ENCODE measurements at regions not wholly inside any gene's neighbourhood (a gene's known extent, or its start where the extent isn't known, plus 50 kb on each side); places are given as distances from the start of the nearest gene placed in this dataset.
A peak's percentile ranks its signal among the peaks of the same experiment; 100 is the strongest.

DNA sequence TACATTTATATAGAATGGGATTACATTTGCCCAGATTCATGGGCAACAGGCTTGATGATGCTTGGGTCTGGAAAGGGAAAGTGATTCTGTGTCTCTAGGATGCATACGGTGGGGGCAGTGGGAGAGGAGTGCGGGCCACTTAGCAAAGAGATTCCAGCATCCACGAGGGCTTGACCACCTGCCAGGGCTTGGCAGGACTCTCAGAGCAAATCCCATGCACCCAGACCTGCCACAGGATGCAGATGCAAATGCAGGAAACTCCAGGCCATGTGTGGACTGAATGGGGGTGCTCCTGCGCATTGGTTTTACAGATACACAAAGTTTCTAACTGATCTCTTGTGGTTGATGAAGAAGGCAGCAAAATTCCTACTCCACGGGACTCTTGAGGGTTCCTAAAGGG lies 334.7 kb downstream of the CYRIA start:
- Mint-ChIP-seq H3K27me3 (no peaks in the 10 kb centered on the region), H3K4me3 (peak overlapping the region; percentile 7), H3K36me3 (peaks cover 4% of the 10 kb centered on the region), H3K9me3 (no peaks in the 10 kb centered on the region), H3K27ac (peak overlapping the region; percentile 54), H3K4me1 (ENCODE audit: unreplicated experiment) (peaks cover 69% of the 10 kb centered on the region)
- DNase-seq (ENCODE audit: extremely low spot score, unreplicated experiment): no peak
- TF ChIP-seq, protein P1, sequence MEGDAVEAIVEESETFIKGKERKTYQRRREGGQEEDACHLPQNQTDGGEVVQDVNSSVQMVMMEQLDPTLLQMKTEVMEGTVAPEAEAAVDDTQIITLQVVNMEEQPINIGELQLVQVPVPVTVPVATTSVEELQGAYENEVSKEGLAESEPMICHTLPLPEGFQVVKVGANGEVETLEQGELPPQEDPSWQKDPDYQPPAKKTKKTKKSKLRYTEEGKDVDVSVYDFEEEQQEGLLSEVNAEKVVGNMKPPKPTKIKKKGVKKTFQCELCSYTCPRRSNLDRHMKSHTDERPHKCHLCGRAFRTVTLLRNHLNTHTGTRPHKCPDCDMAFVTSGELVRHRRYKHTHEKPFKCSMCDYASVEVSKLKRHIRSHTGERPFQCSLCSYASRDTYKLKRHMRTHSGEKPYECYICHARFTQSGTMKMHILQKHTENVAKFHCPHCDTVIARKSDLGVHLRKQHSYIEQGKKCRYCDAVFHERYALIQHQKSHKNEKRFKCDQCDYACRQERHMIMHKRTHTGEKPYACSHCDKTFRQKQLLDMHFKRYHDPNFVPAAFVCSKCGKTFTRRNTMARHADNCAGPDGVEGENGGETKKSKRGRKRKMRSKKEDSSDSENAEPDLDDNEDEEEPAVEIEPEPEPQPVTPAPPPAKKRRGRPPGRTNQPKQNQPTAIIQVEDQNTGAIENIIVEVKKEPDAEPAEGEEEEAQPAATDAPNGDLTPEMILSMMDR (conservative IDR thresholded peaks at IDR 0.05): no peak

DNA sequence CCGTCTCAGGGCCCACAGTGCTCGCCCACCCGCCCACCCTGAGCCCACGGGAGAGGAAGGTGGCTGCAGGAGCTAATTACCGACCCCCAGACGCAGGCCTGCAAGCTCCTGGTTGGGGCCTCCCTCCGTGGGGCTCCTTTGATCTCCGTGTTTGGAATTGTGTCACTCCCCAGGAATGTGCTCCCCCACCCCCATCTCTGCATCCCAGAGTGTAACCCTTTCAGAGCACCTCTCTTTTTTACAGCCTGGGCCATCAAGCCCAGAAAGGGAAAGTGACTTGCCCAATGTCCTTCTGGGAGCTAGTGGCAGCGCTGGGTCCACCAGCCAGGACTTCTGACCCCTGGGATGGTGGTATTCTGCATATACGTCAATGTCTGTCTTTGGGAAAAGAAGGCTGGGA lies 335.1 kb downstream of the CYRIA start:
- Mint-ChIP-seq H3K4me1 (ENCODE audit: unreplicated experiment) (peaks cover 69% of the 10 kb centered on the region), H3K36me3 (peaks cover 4% of the 10 kb centered on the region), H3K9me3 (no peaks in the 10 kb centered on the region), H3K4me3 (peak overlapping the region; percentile 7), H3K27me3 (no peaks in the 10 kb centered on the region), H3K27ac (peak overlapping the region; percentile 54)
- no peak for DNase-seq (ENCODE audit: extremely low spot score, unreplicated experiment)
- TF ChIP-seq, protein P1 (conservative IDR thresholded peaks at IDR 0.05): no peak

DNA sequence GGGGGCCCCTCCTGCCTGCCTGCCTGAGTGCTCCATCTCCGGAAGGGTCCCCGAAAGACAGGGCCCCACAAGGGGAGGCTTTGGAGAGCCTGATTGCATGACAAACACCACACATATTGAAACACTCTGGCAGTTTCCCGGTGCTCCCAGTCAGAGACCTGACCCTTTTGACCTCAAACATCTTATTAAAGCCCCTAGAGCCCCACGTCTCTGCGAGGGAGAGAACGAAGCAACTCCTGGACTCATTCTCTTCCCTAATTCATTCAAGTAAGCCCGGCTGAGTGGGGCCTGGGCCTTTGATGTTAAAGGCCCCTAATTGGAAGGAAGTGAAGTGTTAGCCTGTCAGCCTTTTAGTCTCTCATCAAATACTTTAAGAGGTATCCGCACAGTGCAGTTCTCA lies 335.6 kb downstream of the CYRIA start:
- H3K4me3 Mint-ChIP-seq: peak overlapping the region; percentile 58
- peak overlapping the region; percentile 44 for H3K27ac Mint-ChIP-seq
- peaks cover 69% of the 10 kb centered on the region for H3K4me1 Mint-ChIP-seq (ENCODE audit: unreplicated experiment)
- no peak for DNase-seq (ENCODE audit: extremely low spot score, unreplicated experiment)
- H3K27me3 Mint-ChIP-seq: peaks cover 3% of the 10 kb centered on the region
- TF ChIP-seq, protein P1 (conservative IDR thresholded peaks at IDR 0.05): no peak
- no peaks in the 10 kb centered on the region for H3K9me3 Mint-ChIP-seq
- H3K36me3 Mint-ChIP-seq: peaks cover 4% of the 10 kb centered on the region

- H3K9me3 Mint-ChIP-seq: no peaks in the 10 kb centered on the region
- H3K4me3 Mint-ChIP-seq: peak overlapping the region; percentile 58
- H3K27me3 Mint-ChIP-seq: peaks cover 3% of the 10 kb centered on the region
- H3K27ac Mint-ChIP-seq: peak overlapping the region; percentile 44
- no peak for DNase-seq (ENCODE audit: extremely low spot score, unreplicated experiment)
- H3K36me3 Mint-ChIP-seq: peaks cover 4% of the 10 kb centered on the region
- H3K4me1 Mint-ChIP-seq (ENCODE audit: unreplicated experiment): peaks cover 69% of the 10 kb centered on the region
- TF ChIP-seq, protein P1 (conservative IDR thresholded peaks at IDR 0.05): no peak
Measured at GRCh38 chr2:16329421-16329820, 336.2 kb downstream of the CYRIA start.

- no peaks in the 10 kb centered on the region for H3K9me3 Mint-ChIP-seq
- H3K4me3 Mint-ChIP-seq: no peak overlapping the region
- no peak for DNase-seq (ENCODE audit: extremely low spot score, unreplicated experiment)
- H3K4me1 Mint-ChIP-seq (ENCODE audit: unreplicated experiment): peaks cover 73% of the 10 kb centered on the region
- TF ChIP-seq, protein P1 (conservative IDR thresholded peaks at IDR 0.05): no peak
- H3K27ac Mint-ChIP-seq: no peak overlapping the region
- peaks cover 3% of the 10 kb centered on the region for H3K27me3 Mint-ChIP-seq
- H3K36me3 Mint-ChIP-seq: peaks cover 4% of the 10 kb centered on the region
Measured at GRCh38 chr2:16328521-16329190, 337.0 kb downstream of the CYRIA start.

Data from type B pancreatic cell (in vitro differentiated cells).